ENCODE measurements at regions not wholly inside any gene's neighbourhood (a gene's known extent, or its start where the extent isn't known, plus 50 kb on each side); places are given as distances from the start of the nearest gene placed in this dataset.

- Histone ChIP-seq H2AFZ (ENCODE audit: low read depth, low read length) (no peak overlapping the region), H3K79me1 (replicated peaks; ENCODE audit: low read length, poor library complexity, severe bottlenecking) (no peaks in the 10 kb centered on the region), H3K27me3 (ENCODE audit: control insufficient read depth in 1 of 2, insufficient read depth in 1 of 2, low read length in 2 of 2) (no peaks in the 10 kb centered on the region), H2BK12ac (ENCODE audit: low read length in 2 of 2) (no peak overlapping the region), H3K9ac (ENCODE audit: low read length) (no peak overlapping the region), H3K4me3 (ENCODE audit: insufficient read depth in 1 of 2, low read depth in 1 of 2, low read length in 2 of 2) (no peak overlapping the region), H3K36me3 (ENCODE audit: control insufficient read depth in 1 of 2, insufficient read depth in 2 of 2, low read depth in 1 of 2, low read length in 2 of 2) (no peaks in the 10 kb centered on the region), H3K18ac (ENCODE audit: low read depth in 1 of 2, low read length in 2 of 2) (no peak overlapping the region), H2BK120ac (ENCODE audit: low read depth, low read length) (no peak overlapping the region), H3K27ac (ENCODE audit: low read length, poor library complexity, severe bottlenecking) (no peak overlapping the region), H3K14ac (ENCODE audit: low read length in 2 of 2) (no peak overlapping the region), H4K91ac (ENCODE audit: low read length) (no peak overlapping the region), H3K4me2 (ENCODE audit: low read length, poor library complexity, severe bottlenecking) (no peak overlapping the region), H2AK5ac (ENCODE audit: low read length, severe bottlenecking) (no peak overlapping the region), H4K8ac (ENCODE audit: low read length) (no peak overlapping the region), H3K9me3 (ENCODE audit: control insufficient read depth, low read length) (no peaks in the 10 kb centered on the region), H2BK15ac (ENCODE audit: low read depth, poor library complexity, severe bottlenecking) (no peak overlapping the region), H3K23ac (ENCODE audit: low read length in 2 of 2) (no peak overlapping the region), H3K4me1 (ENCODE audit: control insufficient read depth, insufficient read depth, low read depth, low read length) (no peaks in the 10 kb centered on the region), H2BK5ac (ENCODE audit: low read depth, low read length, poor library complexity, severe bottlenecking) (no peak overlapping the region), H3K4ac (ENCODE audit: low read depth in 1 of 2, low read length in 2 of 2) (no peak overlapping the region)
- DNase-seq = no peak
- WGBS = 29% methylated on average over 3 of the region's 5 CpGs
Measured at GRCh38 chr18:77495079-77495478, 245.4 kb downstream of the GALR1 start.

DNA sequence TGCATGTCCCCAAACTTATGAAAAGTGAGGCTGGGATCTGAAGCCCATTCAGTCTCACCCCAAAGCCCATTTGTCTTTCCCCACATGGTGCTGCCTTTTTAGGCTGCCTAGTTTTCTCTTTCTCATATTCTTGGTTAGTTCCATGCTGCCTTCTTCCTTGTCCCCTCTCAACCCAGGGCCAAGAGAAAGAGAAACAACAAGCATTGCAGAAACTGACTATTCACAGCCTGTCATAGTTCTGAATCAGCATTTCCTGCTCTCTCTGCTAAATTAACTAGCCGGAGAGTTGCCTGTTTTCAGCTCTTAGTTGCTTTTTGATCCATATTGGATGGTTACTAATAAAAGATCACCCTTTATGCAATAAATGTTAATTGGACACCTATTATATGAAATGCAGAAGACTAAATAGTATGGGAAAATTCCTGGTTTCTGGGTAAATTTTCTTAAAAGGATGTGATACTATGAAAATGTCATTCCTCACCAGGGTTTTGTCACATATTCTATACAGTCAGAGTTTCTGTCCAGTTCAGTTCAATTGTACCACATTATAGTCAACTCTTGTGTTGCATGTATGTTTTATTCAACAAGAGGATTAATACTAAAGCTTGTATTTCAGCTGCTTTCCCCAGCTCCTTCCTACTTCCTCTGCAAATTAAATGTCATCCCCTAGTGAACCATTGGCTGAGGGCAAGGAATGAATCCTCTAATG lies 246.5 kb downstream of the GALR1 start:
- H3K18ac ChIP-seq (ENCODE audit: low read depth in 1 of 2, low read length in 2 of 2) = no peak overlapping the region
- no CpG with 5 or more reads among the region's 1 CpG for WGBS

GRCh38 chr18:77501266-77501665 lies 251.6 kb downstream of the GALR1 start:
- Histone ChIP-seq H4K8ac (ENCODE audit: low read length) (no peak overlapping the region), H4K91ac (ENCODE audit: low read length) (peak overlapping the region; percentile 66), H3K14ac (ENCODE audit: low read length in 2 of 2) (no peak overlapping the region), H2BK120ac (ENCODE audit: low read depth, low read length) (no peak overlapping the region), H3K9ac (ENCODE audit: low read length) (no peak overlapping the region), H3K27me3 (ENCODE audit: control insufficient read depth in 1 of 2, insufficient read depth in 1 of 2, low read length in 2 of 2) (no peaks in the 10 kb centered on the region), H2AK5ac (ENCODE audit: low read length, severe bottlenecking) (no peak overlapping the region), H2BK15ac (ENCODE audit: low read depth, poor library complexity, severe bottlenecking) (no peak overlapping the region), H3K79me1 (replicated peaks; ENCODE audit: low read length, poor library complexity, severe bottlenecking) (no peaks in the 10 kb centered on the region), H3K4me3 (ENCODE audit: insufficient read depth in 1 of 2, low read depth in 1 of 2, low read length in 2 of 2) (no peak overlapping the region), H3K9me3 (ENCODE audit: control insufficient read depth, low read length) (peaks cover 4% of the 10 kb centered on the region), H3K4me1 (ENCODE audit: control insufficient read depth, insufficient read depth, low read depth, low read length) (no peaks in the 10 kb centered on the region), H2BK12ac (ENCODE audit: low read length in 2 of 2) (no peak overlapping the region), H3K27ac (ENCODE audit: low read length, poor library complexity, severe bottlenecking) (no peak overlapping the region), H3K4me2 (ENCODE audit: low read length, poor library complexity, severe bottlenecking) (no peak overlapping the region), H3K4ac (ENCODE audit: low read depth in 1 of 2, low read length in 2 of 2) (no peak overlapping the region), H2BK5ac (ENCODE audit: low read depth, low read length, poor library complexity, severe bottlenecking) (no peak overlapping the region), H3K36me3 (ENCODE audit: control insufficient read depth in 1 of 2, insufficient read depth in 2 of 2, low read depth in 1 of 2, low read length in 2 of 2) (no peaks in the 10 kb centered on the region), H3K23ac (ENCODE audit: low read length in 2 of 2) (no peak overlapping the region), H3K18ac (ENCODE audit: low read depth in 1 of 2, low read length in 2 of 2) (no peak overlapping the region), H2AFZ (ENCODE audit: low read depth, low read length) (no peak overlapping the region)
- 29% methylated on average over 2 of the region's 2 CpGs for WGBS
- DNase-seq = no peak

More for the DNA sequence above, 246.5 kb downstream of the GALR1 start:
- H2BK120ac ChIP-seq (ENCODE audit: low read depth, low read length) = no peak overlapping the region
- no peak overlapping the region for H2BK15ac ChIP-seq (ENCODE audit: low read depth, poor library complexity, severe bottlenecking)
- no peak overlapping the region for H2BK12ac ChIP-seq (ENCODE audit: low read length in 2 of 2)
- no peak overlapping the region for H3K14ac ChIP-seq (ENCODE audit: low read length in 2 of 2)
- H3K9me3 ChIP-seq (ENCODE audit: control insufficient read depth, low read length) = no peaks in the 10 kb centered on the region
- H3K36me3 ChIP-seq (ENCODE audit: control insufficient read depth in 1 of 2, insufficient read depth in 2 of 2, low read depth in 1 of 2, low read length in 2 of 2) = no peaks in the 10 kb centered on the region
- no peak overlapping the region for H3K23ac ChIP-seq (ENCODE audit: low read length in 2 of 2)
- H3K79me1 ChIP-seq (replicated peaks; ENCODE audit: low read length, poor library complexity, severe bottlenecking) = no peaks in the 10 kb centered on the region
- DNase-seq = no peak
- H3K4me2 ChIP-seq (ENCODE audit: low read length, poor library complexity, severe bottlenecking) = no peak overlapping the region
- no peak overlapping the region for H4K8ac ChIP-seq (ENCODE audit: low read length)
- no peak overlapping the region for H3K9ac ChIP-seq (ENCODE audit: low read length)
- no peak overlapping the region for H2AFZ ChIP-seq (ENCODE audit: low read depth, low read length)
- H2AK5ac ChIP-seq (ENCODE audit: low read length, severe bottlenecking) = no peak overlapping the region
- H3K4ac ChIP-seq (ENCODE audit: low read depth in 1 of 2, low read length in 2 of 2) = no peak overlapping the region
- H4K91ac ChIP-seq (ENCODE audit: low read length) = no peak overlapping the region
- H3K27me3 ChIP-seq (ENCODE audit: control insufficient read depth in 1 of 2, insufficient read depth in 1 of 2, low read length in 2 of 2) = no peaks in the 10 kb centered on the region
- H3K4me3 ChIP-seq (ENCODE audit: insufficient read depth in 1 of 2, low read depth in 1 of 2, low read length in 2 of 2) = no peak overlapping the region
- no peak overlapping the region for H2BK5ac ChIP-seq (ENCODE audit: low read depth, low read length, poor library complexity, severe bottlenecking)
- H3K27ac ChIP-seq (ENCODE audit: low read length, poor library complexity, severe bottlenecking) = no peak overlapping the region
- H3K4me1 ChIP-seq (ENCODE audit: control insufficient read depth, insufficient read depth, low read depth, low read length) = no peaks in the 10 kb centered on the region

DNA sequence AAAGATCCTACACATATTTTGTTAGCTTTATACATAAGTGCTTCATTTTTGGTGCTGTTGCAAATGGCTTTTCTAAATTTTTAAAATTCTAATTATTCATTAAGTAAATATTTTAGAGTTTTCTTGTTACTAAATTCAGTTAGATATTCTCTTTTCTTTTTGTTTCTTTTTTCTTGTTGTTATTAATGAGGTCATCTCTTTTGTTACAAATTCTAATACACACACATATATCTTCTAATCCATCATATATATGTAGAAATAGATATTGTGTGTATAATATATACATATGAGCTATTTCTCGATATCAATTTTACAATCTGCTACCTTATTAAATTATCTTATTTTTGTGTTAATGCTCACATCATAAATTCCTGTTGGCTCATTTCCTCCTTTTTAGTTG lies 255.9 kb downstream of the GALR1 start:
- Histone ChIP-seq H3K4me3 (ENCODE audit: insufficient read depth in 1 of 2, low read depth in 1 of 2, low read length in 2 of 2) (no peak overlapping the region), H2AFZ (ENCODE audit: low read depth, low read length) (no peak overlapping the region), H2BK120ac (ENCODE audit: low read depth, low read length) (no peak overlapping the region), H3K4me2 (ENCODE audit: low read length, poor library complexity, severe bottlenecking) (no peak overlapping the region), H3K9ac (ENCODE audit: low read length) (no peak overlapping the region), H3K36me3 (ENCODE audit: control insufficient read depth in 1 of 2, insufficient read depth in 2 of 2, low read depth in 1 of 2, low read length in 2 of 2) (no peaks in the 10 kb centered on the region), H3K79me1 (replicated peaks; ENCODE audit: low read length, poor library complexity, severe bottlenecking) (no peaks in the 10 kb centered on the region), H2BK12ac (ENCODE audit: low read length in 2 of 2) (no peak overlapping the region), H4K8ac (ENCODE audit: low read length) (no peak overlapping the region), H2BK5ac (ENCODE audit: low read depth, low read length, poor library complexity, severe bottlenecking) (no peak overlapping the region), H3K23ac (ENCODE audit: low read length in 2 of 2) (no peak overlapping the region), H3K27ac (ENCODE audit: low read length, poor library complexity, severe bottlenecking) (no peak overlapping the region), H4K91ac (ENCODE audit: low read length) (no peak overlapping the region), H3K27me3 (ENCODE audit: control insufficient read depth in 1 of 2, insufficient read depth in 1 of 2, low read length in 2 of 2) (no peaks in the 10 kb centered on the region), H3K4me1 (ENCODE audit: control insufficient read depth, insufficient read depth, low read depth, low read length) (no peaks in the 10 kb centered on the region), H3K14ac (ENCODE audit: low read length in 2 of 2) (no peak overlapping the region), H2BK15ac (ENCODE audit: low read depth, poor library complexity, severe bottlenecking) (no peak overlapping the region), H3K4ac (ENCODE audit: low read depth in 1 of 2, low read length in 2 of 2) (no peak overlapping the region), H3K18ac (ENCODE audit: low read depth in 1 of 2, low read length in 2 of 2) (no peak overlapping the region), H2AK5ac (ENCODE audit: low read length, severe bottlenecking) (no peak overlapping the region), H3K9me3 (ENCODE audit: control insufficient read depth, low read length) (peaks cover 7% of the 10 kb centered on the region)
- no peak for DNase-seq
- WGBS = no CpG with 5 or more reads among the region's 1 CpG

All from mesenchymal stem cell (in vitro differentiated cells and primary cell).